Gastrocnemius medialis (tissue), 4 donors: ENCODE measurements at regions not wholly inside any gene's neighbourhood (a gene's known extent, or its start where the extent isn't known, plus 50 kb on each side); places are given as distances from the start of the nearest gene placed in this dataset.

Source experiments
- CTCF ChIP-seq, 5 experiments: fragments of 450-650 bp in 3 of 5; fragments of 200-600 bp in 2 of 5; sonication (generic) in 2 of 5; IDR thresholded peaks in 4 of 5; conservative IDR thresholded peaks in 1 of 5; 1 replicate in 4 of 5; 2 replicates in 1 of 5; pipeline ENCODE4 v1.5.1; 2016 to 2019; ENCODE audit warnings: antibody characterized with exemption in 5 of 5, mild to moderate bottlenecking in 3 of 5, moderate library complexity in 3 of 5
- POLR2A ChIP-seq, 2 donors: fragments of 450-650 bp; IDR thresholded peaks; one replicate each; pipeline ENCODE4 v1.6.1; 2017; ENCODE audit warnings: antibody characterized with exemption in 2 of 2, mild to moderate bottlenecking in 2 of 2, moderate library complexity in 2 of 2

- TF ChIP-seq CTCF (IDR thresholded peaks at IDR 0.05 in 4 of 5, conservative IDR thresholded peaks at IDR 0.05 in 1 of 5) (no peak), POLR2A (IDR thresholded peaks at IDR 0.05) (no peak)
These were observed 826.1 kb downstream of the SEMA5A start for GRCh38 chr5:8719796-8720195.
